ENCODE measurements at regions not wholly inside any gene's neighbourhood (a gene's known extent, or its start where the extent isn't known, plus 50 kb on each side); places are given as distances from the start of the nearest gene placed in this dataset.
A peak's percentile ranks its signal among the peaks of the same experiment; 100 is the strongest.

DNA sequence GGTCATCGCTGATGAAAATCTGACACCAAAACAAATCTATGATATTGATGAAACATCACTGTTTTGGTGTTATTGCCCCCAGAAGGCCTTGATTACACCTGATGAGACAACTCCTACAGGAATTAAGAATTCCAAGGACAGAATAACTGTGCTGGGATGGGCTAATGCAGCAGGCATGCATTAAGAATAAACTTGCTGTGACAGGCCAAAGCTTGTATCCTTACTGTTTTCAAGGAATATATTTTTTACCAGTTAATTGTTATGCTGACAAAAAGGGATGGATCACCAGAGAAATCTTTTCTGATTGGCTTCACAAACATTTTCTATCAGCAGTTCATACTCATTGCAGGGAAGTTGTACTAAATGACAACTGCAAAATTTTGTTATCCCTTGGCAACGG, 278.2 kb downstream of the IKZF2 start:
- Histone ChIP-seq H3K27me3 (no peaks in the 10 kb centered on the region), H3K4me3 (no peak overlapping the region), H3K36me3 (no peaks in the 10 kb centered on the region), H3K4me1 (no peaks in the 10 kb centered on the region), H3K9me3 (no peaks in the 10 kb centered on the region), H3K27ac (no peak overlapping the region)
- TF ChIP-seq POLR2A (IDR thresholded peaks at IDR 0.05) = no peak
- TF ChIP-seq EP300 (IDR thresholded peaks at IDR 0.05) = no peak
- 87 to 91% methylated on average over 2 of the region's 2 CpGs for WGBS, 2 donors
- no peak for DNase-seq
- intact Hi-C loops (cut with DNase I) = no loop called here

DNA sequence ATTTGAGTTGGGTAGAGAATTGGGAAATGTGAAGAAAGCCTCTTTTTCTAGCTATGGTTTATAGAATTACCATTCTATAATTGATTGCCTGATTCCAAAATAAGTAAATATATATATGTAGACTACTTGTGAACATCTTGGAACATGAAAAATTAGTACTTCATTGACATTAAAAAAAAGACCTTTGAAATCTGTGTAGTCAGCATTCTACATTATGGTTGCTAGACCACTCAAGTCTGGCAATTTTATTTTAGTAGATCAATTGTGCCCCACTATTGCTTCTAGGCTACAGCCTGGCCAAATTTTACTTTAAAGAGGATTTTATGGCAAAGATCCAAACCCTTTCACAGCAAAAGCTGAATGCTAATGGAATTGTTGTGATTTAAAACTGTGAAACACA, 279.8 kb downstream of the IKZF2 start:
- intact Hi-C loops (cut with DNase I) = no loop called here
- H3K4me1 ChIP-seq = no peaks in the 10 kb centered on the region
- H3K27me3 ChIP-seq = no peaks in the 10 kb centered on the region

DNA sequence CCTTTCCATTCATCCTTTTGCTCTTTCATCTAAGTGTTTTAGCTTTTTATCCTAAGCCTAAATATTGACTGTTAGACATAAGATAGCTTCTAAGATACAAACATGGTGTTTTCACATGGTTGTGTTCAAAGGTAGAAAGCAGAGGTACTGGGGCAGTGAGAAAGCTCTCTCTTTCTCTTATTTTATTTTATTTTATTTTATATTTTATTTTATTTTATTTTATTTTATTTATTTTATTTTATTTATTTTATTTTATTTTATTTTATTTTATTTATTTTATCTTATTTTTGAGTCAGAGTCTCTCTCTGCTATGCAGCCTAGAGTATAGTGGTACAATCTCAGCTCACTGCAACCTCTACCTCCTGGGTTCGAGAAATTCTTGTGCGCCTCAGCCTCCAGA, 287.2 kb downstream of the IKZF2 start:
- Histone ChIP-seq H3K27me3 (no peaks in the 10 kb centered on the region), H3K27ac (no peak overlapping the region), H3K9me3 (peaks cover 0 to 14% (median 10%) of the 10 kb centered on the region in 4 donors), H3K4me3 (no peak overlapping the region), H3K36me3 (no peaks in the 10 kb centered on the region), H3K4me1 (no peaks in the 10 kb centered on the region)
- no peak for DNase-seq
- intact Hi-C loops (cut with DNase I) = no loop called here
- TF ChIP-seq POLR2AphosphoS5 (IDR thresholded peaks at IDR 0.05) = no peak
- TF ChIP-seq EP300 (IDR thresholded peaks at IDR 0.05) = no peak
- TF ChIP-seq, protein P1, sequence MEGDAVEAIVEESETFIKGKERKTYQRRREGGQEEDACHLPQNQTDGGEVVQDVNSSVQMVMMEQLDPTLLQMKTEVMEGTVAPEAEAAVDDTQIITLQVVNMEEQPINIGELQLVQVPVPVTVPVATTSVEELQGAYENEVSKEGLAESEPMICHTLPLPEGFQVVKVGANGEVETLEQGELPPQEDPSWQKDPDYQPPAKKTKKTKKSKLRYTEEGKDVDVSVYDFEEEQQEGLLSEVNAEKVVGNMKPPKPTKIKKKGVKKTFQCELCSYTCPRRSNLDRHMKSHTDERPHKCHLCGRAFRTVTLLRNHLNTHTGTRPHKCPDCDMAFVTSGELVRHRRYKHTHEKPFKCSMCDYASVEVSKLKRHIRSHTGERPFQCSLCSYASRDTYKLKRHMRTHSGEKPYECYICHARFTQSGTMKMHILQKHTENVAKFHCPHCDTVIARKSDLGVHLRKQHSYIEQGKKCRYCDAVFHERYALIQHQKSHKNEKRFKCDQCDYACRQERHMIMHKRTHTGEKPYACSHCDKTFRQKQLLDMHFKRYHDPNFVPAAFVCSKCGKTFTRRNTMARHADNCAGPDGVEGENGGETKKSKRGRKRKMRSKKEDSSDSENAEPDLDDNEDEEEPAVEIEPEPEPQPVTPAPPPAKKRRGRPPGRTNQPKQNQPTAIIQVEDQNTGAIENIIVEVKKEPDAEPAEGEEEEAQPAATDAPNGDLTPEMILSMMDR (IDR thresholded peaks at IDR 0.05) = no peak
- no peak for TF ChIP-seq POLR2A (IDR thresholded peaks at IDR 0.05)
- WGBS, 2 donors = 95 to 96% methylated on average over 2 of the region's 2 CpGs

More for the DNA sequence above, 279.8 kb downstream of the IKZF2 start:
- H3K4me3 ChIP-seq = no peak overlapping the region
- H3K27ac ChIP-seq = no peak overlapping the region
- no peak for DNase-seq
- H3K9me3 ChIP-seq = peaks cover 0 to 1% (median under 1%) of the 10 kb centered on the region in 4 donors
- no peaks in the 10 kb centered on the region for H3K36me3 ChIP-seq
- TF ChIP-seq POLR2A (IDR thresholded peaks at IDR 0.05) (no peak), POLR2AphosphoS5 (IDR thresholded peaks at IDR 0.05) (no peak), EP300 (IDR thresholded peaks at IDR 0.05) (no peak)
- TF ChIP-seq, protein P1 (IDR thresholded peaks at IDR 0.05) = no peak

DNA sequence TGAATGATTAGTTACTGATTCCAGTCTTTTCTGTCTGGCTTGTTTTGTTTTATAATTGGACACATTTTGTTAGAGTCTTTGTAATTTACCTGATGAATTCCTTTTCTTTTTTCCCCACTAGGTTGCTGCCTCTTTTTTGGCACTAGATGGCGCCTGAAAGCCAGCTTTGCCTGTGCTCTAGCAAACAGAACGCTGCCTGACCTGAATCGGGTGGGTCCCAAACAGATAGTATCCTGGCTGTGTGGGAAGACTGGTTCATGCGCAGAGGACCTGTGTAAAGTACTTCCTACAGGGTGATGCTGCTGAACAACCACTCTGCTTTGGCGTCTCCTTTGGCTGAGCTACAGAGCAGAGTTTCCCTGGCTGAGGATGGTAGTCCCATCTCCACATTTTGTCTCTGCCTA, 288.2 kb downstream of the IKZF2 start:
- intact Hi-C loops (cut with DNase I) = no loop called here
- Histone ChIP-seq H3K36me3 (no peaks in the 10 kb centered on the region), H3K9me3 (peaks cover 0 to 14% (median 10%) of the 10 kb centered on the region in 4 donors), H3K27ac (no peak overlapping the region), H3K4me1 (no peaks in the 10 kb centered on the region), H3K27me3 (no peaks in the 10 kb centered on the region), H3K4me3 (no peak overlapping the region)
- WGBS, 2 donors = 50 to 65% methylated on average over 5 of the region's 5 CpGs
- DNase-seq = no peak
- no peak for TF ChIP-seq EP300 (IDR thresholded peaks at IDR 0.05)
- TF ChIP-seq POLR2A (IDR thresholded peaks at IDR 0.05) = no peak
- TF ChIP-seq, protein P1 (IDR thresholded peaks at IDR 0.05) = peak in 1 of 4 experiments; percentile 16
- TF ChIP-seq POLR2AphosphoS5 (IDR thresholded peaks at IDR 0.05) = no peak

- intact Hi-C loops (cut with DNase I) = no loop called here
- WGBS, 2 donors = 54 to 74% methylated on average over 1 of the region's 1 CpG
- Histone ChIP-seq H3K4me3 (no peak overlapping the region), H3K4me1 (no peaks in the 10 kb centered on the region), H3K9me3 (peaks cover 0 to 11% (median 1%) of the 10 kb centered on the region in 4 donors), H3K27ac (no peak overlapping the region), H3K27me3 (no peaks in the 10 kb centered on the region), H3K36me3 (no peaks in the 10 kb centered on the region)
- DNase-seq = no peak
- TF ChIP-seq POLR2A (IDR thresholded peaks at IDR 0.05) (no peak), EP300 (IDR thresholded peaks at IDR 0.05) (no peak), POLR2AphosphoS5 (IDR thresholded peaks at IDR 0.05) (no peak)
- TF ChIP-seq, protein P1 (IDR thresholded peaks at IDR 0.05) = no peak
Observed at GRCh38 chr2:212858496-212858895, 292.9 kb downstream of the IKZF2 start.
